ENCODE measurements at regions not wholly inside any gene's neighbourhood (a gene's known extent, or its start where the extent isn't known, plus 50 kb on each side); places are given as distances from the start of the nearest gene placed in this dataset.

DNA sequence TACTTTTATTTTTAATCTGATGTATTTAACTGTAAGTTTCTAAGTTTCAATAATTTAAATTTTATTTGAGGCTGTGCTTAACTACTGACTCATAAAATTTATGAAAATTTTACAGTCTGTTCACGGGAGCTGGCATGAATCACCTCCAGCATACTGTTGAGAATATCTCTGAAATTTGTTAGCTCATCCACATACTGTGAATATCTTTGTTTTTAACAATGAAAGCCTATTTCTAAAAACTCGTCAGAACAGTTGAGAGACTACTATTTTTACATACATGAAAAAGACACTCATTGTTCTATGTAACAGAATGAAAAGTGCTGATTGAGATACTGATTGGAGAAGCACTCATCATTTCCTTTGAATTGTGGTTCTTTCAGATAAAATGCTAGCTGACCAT is 749.3 kb downstream of the TENT5A start:
- ChIA-PET POLR2A (no interaction called here), CTCF (interaction anchor here (0.5 kb wide), 1 partner anchor 360 kb away, joined by 3 read pairs; no protein-coding TSS in a partner anchor)
- no TSS peak for BruUV-seq (replicated peaks)
- in situ Hi-C loops (cut with HindIII; ENCODE audit: low pct_unique_long_range_greater_than_20kb, low sequenced_read_pairs): no loop called here
- Histone ChIP-seq H3K4me3 (ENCODE audit: low read depth in 2 of 2, low read length in 2 of 2) (no peak overlapping the region), H3K9me3 (ENCODE audit: control insufficient read depth, insufficient read depth, low read depth, low read length) (no peaks in the 10 kb centered on the region), H3K4me1 (ENCODE audit: control insufficient read depth, insufficient read depth, low read length) (no peaks in the 10 kb centered on the region), H3K27ac (ENCODE audit: low read length) (no peak overlapping the region), H3K27me3 (ENCODE audit: control insufficient read depth, insufficient read depth, low read length) (no peaks in the 10 kb centered on the region), H3K36me3 (ENCODE audit: control insufficient read depth, insufficient read depth, low read length) (no peaks in the 10 kb centered on the region)
- DNase-seq (ENCODE audit: low read depth, low spot score): no peak
- TF ChIP-seq, protein P1, sequence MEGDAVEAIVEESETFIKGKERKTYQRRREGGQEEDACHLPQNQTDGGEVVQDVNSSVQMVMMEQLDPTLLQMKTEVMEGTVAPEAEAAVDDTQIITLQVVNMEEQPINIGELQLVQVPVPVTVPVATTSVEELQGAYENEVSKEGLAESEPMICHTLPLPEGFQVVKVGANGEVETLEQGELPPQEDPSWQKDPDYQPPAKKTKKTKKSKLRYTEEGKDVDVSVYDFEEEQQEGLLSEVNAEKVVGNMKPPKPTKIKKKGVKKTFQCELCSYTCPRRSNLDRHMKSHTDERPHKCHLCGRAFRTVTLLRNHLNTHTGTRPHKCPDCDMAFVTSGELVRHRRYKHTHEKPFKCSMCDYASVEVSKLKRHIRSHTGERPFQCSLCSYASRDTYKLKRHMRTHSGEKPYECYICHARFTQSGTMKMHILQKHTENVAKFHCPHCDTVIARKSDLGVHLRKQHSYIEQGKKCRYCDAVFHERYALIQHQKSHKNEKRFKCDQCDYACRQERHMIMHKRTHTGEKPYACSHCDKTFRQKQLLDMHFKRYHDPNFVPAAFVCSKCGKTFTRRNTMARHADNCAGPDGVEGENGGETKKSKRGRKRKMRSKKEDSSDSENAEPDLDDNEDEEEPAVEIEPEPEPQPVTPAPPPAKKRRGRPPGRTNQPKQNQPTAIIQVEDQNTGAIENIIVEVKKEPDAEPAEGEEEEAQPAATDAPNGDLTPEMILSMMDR (IDR thresholded peaks at IDR 0.05): no peak
- TF ChIP-seq, protein P2, sequence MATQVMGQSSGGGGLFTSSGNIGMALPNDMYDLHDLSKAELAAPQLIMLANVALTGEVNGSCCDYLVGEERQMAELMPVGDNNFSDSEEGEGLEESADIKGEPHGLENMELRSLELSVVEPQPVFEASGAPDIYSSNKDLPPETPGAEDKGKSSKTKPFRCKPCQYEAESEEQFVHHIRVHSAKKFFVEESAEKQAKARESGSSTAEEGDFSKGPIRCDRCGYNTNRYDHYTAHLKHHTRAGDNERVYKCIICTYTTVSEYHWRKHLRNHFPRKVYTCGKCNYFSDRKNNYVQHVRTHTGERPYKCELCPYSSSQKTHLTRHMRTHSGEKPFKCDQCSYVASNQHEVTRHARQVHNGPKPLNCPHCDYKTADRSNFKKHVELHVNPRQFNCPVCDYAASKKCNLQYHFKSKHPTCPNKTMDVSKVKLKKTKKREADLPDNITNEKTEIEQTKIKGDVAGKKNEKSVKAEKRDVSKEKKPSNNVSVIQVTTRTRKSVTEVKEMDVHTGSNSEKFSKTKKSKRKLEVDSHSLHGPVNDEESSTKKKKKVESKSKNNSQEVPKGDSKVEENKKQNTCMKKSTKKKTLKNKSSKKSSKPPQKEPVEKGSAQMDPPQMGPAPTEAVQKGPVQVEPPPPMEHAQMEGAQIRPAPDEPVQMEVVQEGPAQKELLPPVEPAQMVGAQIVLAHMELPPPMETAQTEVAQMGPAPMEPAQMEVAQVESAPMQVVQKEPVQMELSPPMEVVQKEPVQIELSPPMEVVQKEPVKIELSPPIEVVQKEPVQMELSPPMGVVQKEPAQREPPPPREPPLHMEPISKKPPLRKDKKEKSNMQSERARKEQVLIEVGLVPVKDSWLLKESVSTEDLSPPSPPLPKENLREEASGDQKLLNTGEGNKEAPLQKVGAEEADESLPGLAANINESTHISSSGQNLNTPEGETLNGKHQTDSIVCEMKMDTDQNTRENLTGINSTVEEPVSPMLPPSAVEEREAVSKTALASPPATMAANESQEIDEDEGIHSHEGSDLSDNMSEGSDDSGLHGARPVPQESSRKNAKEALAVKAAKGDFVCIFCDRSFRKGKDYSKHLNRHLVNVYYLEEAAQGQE (IDR thresholded peaks at IDR 0.05; ENCODE audit: insufficient read depth in 1 of 2, low read depth in 2 of 2, low read length in 1 of 2): no peak
- TF ChIP-seq TCF7L2 (IDR thresholded peaks at IDR 0.05; ENCODE audit: low read depth, low read length) (no peak), SIN3A (IDR thresholded peaks at IDR 0.05; ENCODE audit: borderline replicate concordance, insufficient read depth, low read depth, low read length) (no peak), POLR2AphosphoS5 (IDR thresholded peaks at IDR 0.05; ENCODE audit: low read depth, low read length) (no peak)
- intact Hi-C loops (cut with micrococcal nuclease; ENCODE audit: unreplicated experiment): no loop called here
- no peak for ATAC-seq

DNA sequence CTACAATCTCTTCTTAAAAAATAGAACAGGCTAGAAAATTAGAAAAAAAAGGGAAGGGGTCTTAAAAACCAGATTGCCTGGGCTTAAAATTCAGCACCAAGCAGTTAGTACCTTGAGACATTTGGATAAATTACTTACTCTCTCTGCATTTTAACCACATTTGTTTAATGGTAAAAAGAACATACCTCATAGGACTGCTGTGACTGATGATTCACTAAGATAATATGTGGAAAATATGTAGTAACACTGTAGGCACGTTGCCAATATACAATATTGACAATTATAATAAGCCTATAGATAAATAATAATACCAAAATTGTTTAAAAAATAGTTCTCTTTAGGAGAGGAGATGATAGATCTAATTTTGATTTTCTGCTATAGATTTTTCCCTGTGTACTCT is 750.4 kb downstream of the TENT5A start:
- POLR2A ChIA-PET: no interaction called here
- in situ Hi-C loops (cut with HindIII; ENCODE audit: low pct_unique_long_range_greater_than_20kb, low sequenced_read_pairs): no loop called here
- no TSS peak for BruUV-seq (replicated peaks)
- ATAC-seq (no peak), DNase-seq (ENCODE audit: low read depth, low spot score) (no peak)
- Histone ChIP-seq H3K4me3 (ENCODE audit: low read depth in 2 of 2, low read length in 2 of 2) (no peak overlapping the region), H3K36me3 (ENCODE audit: control insufficient read depth, insufficient read depth, low read length) (no peaks in the 10 kb centered on the region), H3K4me1 (ENCODE audit: control insufficient read depth, insufficient read depth, low read length) (no peaks in the 10 kb centered on the region), H3K9me3 (ENCODE audit: control insufficient read depth, insufficient read depth, low read depth, low read length) (no peaks in the 10 kb centered on the region), H3K27me3 (ENCODE audit: control insufficient read depth, insufficient read depth, low read length) (no peaks in the 10 kb centered on the region), H3K27ac (ENCODE audit: low read length) (no peak overlapping the region)
- CTCF ChIA-PET: no interaction called here
- TF ChIP-seq POLR2AphosphoS5 (IDR thresholded peaks at IDR 0.05; ENCODE audit: low read depth, low read length) (no peak), TCF7L2 (IDR thresholded peaks at IDR 0.05; ENCODE audit: low read depth, low read length) (no peak), SIN3A (IDR thresholded peaks at IDR 0.05; ENCODE audit: borderline replicate concordance, insufficient read depth, low read depth, low read length) (no peak)
- TF ChIP-seq, protein P2 (IDR thresholded peaks at IDR 0.05; ENCODE audit: insufficient read depth in 1 of 2, low read depth in 2 of 2, low read length in 1 of 2): no peak
- TF ChIP-seq, protein P1 (IDR thresholded peaks at IDR 0.05): no peak
- intact Hi-C loops (cut with micrococcal nuclease; ENCODE audit: unreplicated experiment): no loop called here
